GM13976 (cell line): ENCODE measurements at regions not wholly inside any gene's neighbourhood (a gene's known extent, or its start where the extent isn't known, plus 50 kb on each side); places are given as distances from the start of the nearest gene placed in this dataset.

Source experiments
- DNase-seq: peaks from one replicate; pipeline ENCODE4 v3.0.0; 2012; ENCODE audit warnings: low spot score
- CTCF ChIP-seq: IDR thresholded peaks from 2 replicates; pipeline ENCODE4 v1.5.1; 2012; ENCODE audit warnings: borderline replicate concordance, mild to moderate bottlenecking; ENCODE audit not compliant: insufficient read depth; ENCODE audit errors: extremely low read depth, missing control alignments, control extremely low read depth
- in situ Hi-C: fragments of 300-500 bp; cut with MboI; formaldehyde crosslinking; loops from one replicate; pipeline ENCODE4 v1.12.0; 2022; ENCODE audit warnings: low sequenced_read_pairs, mixed read lengths, inconsistent platforms; ENCODE audit not compliant: unreplicated experiment

- no peak for DNase-seq
- in situ Hi-C loops: no loop called here
- TF ChIP-seq CTCF: no peak
Observed at GRCh38 chr3:72519946-72520604, 328.2 kb downstream of the SHQ1 start.

- DNase-seq: no peak
- no peak for TF ChIP-seq CTCF
- in situ Hi-C loops: no loop called here
Observed at GRCh38 chr3:72517921-72518424, 330.3 kb downstream of the SHQ1 start.

- TF ChIP-seq CTCF: no peak
- DNase-seq: no peak
- in situ Hi-C loops: no loop called here
Observed at GRCh38 chr3:72517336-72517735, 330.9 kb downstream of the SHQ1 start.

GRCh38 chr3:72516361-72516760, 331.9 kb downstream of the SHQ1 start:
- no peak for DNase-seq
- in situ Hi-C loops: no loop called here
- no peak for TF ChIP-seq CTCF

GRCh38 chr3:72515941-72516340, 332.3 kb downstream of the SHQ1 start:
- TF ChIP-seq CTCF: no peak
- DNase-seq: no peak
- in situ Hi-C loops: no loop called here

GRCh38 chr3:72515281-72515680, 333.0 kb downstream of the SHQ1 start:
- in situ Hi-C loops: no loop called here
- no peak for TF ChIP-seq CTCF
- DNase-seq: no peak
